Neural cell (in vitro differentiated cells): ENCODE measurements at regions not wholly inside any gene's neighbourhood (a gene's known extent, or its start where the extent isn't known, plus 50 kb on each side); places are given as distances from the start of the nearest gene placed in this dataset.

Experiments
- CTCF ChIP-seq: fragments of 450-650 bp; IDR thresholded peaks from 2 replicates; pipeline ENCODE4 v1.5.1; 2014; ENCODE audit warnings: antibody characterized with exemption, mild to moderate bottlenecking, moderate library complexity; ENCODE audit not compliant: poor library complexity, severe bottlenecking
- EP300 ChIP-seq: fragments of 450-650 bp; conservative IDR thresholded peaks from 2 replicates; pipeline ENCODE4 v1.6.1; 2014; ENCODE audit warnings: antibody characterized with exemption, mild to moderate bottlenecking, moderate library complexity; ENCODE audit not compliant: poor library complexity, severe bottlenecking

GRCh38 chr4:31787701-31788100 lies 1067.5 kb downstream of the PCDH7 start:
- TF ChIP-seq CTCF (no peak), EP300 (no peak)
